DMS153 treated with DMSO at 0.1 percent for 48 hours (cell line): ENCODE measurements at regions not wholly inside any gene's neighbourhood (a gene's known extent, or its start where the extent isn't known, plus 50 kb on each side); places are given as distances from the start of the nearest gene placed in this dataset.

Source experiments
- DNase-seq: peaks from one replicate; lab custom pipeline; 2025; ENCODE audit not compliant: unreplicated experiment; lab: John Stamatoyannopoulos, UW

DNA sequence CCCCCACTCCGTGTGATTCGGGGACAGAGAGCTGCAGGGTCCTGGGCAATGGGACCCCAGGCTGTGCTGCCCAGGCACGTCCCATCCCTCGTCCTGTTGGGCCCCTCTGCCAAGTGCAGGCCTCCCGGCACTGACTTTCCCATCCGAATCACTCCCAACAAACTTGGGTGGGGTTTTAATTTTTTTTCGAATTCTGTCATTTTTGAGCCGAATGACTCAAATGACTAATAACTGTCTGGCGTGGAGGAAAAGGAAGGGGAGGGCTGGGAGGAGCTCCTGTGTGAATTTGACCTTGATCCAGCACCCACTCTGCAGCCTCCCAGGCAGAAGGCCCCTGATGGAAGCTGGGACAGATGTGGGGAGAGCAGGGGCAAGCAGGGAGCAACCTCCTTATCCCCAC, 1173.2 kb downstream of the BRD1 start:
- no peak for DNase-seq

DNA sequence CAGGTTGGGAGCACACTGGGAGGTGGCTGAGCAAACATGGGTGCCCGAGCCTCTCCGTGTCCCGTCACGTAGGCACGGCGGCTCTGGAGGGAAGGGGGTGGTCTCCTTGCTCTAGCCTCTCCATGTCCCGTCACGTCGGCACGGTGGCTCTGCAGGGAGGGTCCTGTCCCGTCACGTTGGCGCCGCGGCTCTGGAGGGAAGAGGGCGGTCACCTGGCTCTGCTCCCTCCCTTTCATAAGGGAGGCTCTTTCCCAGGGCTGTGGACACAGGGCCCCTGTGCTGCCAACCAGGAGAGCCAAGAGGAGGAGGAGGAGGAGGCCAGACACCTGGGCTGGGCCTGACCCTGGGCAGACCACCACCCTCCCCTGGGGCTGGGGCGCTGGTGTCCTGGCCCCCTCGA, 1173.7 kb downstream of the BRD1 start:
- no peak for DNase-seq

DNA sequence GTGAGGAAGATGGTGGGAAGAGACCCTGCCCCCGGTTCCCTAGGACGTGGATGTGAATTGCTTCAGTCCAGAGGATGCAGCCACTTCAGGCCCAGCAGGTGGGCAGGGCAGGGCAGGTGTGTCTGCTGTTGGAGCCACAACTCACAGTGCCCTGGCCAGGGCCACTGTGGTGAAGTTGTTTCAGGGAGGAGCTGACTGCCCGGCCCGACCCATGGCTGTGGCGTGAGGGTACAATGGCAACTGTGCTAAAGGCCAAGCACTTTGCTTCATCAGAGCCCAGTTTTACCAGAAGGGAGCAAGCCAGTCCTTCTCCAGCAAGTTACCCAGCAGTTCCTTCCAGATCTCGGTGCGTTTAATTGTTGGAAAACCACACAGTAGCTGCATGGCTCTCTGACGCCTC, 1174.4 kb downstream of the BRD1 start:
- no peak for DNase-seq

DNA sequence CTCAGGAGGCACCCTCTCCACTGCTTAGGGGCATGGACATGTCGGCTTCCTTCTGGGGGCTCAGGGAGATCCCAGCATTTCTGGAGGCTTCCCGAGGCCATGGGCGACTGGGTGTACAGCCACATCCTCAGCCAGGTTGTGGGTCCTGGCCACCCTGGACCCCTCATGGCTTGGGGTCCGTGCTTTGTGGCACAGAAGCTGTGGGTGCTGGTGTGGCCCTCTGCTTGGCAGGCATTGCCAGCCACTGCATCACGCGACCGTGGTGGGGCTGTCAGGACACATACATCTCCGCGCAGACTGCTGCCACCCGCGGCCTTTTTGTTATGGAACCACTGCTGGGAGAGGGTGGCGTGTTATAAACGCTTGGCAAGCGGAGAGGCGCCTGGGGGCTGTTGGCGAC, 1174.9 kb downstream of the BRD1 start:
- DNase-seq: no peak

DNA sequence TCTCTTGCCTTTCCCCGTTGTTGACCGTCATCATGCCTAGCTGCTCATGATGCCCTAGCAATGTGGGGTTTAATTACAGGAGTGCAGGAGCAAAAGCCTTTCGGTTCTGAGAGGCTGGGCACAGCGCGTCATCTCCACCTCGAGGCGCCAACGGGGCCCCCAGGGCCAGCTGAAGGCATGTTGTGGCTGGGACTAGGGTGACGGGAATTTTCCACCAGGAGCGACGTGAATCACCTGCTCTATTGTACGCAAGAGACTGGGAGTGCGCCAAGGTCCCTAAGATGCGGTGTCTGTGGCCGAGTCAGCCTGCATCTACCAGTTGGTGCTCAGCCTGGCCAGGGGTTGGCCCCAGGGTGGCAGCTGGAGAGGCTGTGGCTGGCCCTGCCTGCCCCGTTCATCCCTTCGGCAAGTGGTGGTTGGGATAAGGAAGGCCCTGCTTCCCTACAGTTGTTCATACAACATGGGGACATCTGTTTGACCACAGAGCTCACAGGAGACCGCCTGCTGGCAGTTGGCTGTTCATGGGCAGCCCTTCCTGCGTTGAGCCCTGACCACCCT, 1175.6 kb downstream of the BRD1 start:
- no peak for DNase-seq

DNA sequence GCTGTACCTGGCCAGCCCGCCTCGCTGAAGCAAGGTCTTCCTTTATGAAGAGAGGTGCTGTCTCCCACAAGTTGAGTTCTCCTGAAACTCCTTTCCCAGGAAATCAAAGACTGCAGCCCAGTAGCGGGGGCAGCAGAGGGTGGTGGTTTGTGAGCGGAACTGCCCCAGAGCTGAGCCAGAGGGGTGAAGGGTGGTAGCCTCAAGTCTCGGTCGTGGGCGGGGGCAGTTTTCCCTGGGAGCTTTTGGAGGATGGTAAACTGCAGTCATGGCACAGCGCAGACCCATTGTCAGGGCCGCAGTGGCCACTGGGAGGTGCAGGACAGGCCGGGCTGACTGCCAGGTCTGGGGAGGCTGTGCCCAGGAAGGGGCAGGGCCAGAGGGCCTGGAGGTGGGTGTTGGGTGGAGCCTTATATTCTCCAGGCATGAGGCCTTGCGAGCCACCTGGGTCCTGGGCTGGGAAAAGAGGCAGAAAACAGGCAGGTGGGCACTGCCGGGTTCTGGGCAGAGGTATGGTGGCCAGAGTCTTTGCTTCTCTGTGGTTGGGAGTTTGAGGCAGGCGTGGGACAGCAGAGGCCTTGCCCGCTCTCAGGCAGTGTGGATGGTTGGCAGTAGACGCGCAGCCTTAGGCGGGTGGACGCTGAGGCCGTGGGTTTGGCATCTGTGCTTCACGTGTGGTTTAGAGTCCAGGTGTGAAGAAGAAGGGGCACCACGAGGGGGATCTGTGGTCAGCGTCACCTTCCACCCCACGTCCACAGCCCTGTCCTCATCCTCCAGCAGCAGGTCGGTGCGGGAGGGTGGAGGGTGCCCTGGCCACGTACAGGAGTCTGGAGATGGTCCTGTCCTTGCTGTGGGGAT, 1176.4 kb downstream of the BRD1 start:
- DNase-seq: no peak

DNA sequence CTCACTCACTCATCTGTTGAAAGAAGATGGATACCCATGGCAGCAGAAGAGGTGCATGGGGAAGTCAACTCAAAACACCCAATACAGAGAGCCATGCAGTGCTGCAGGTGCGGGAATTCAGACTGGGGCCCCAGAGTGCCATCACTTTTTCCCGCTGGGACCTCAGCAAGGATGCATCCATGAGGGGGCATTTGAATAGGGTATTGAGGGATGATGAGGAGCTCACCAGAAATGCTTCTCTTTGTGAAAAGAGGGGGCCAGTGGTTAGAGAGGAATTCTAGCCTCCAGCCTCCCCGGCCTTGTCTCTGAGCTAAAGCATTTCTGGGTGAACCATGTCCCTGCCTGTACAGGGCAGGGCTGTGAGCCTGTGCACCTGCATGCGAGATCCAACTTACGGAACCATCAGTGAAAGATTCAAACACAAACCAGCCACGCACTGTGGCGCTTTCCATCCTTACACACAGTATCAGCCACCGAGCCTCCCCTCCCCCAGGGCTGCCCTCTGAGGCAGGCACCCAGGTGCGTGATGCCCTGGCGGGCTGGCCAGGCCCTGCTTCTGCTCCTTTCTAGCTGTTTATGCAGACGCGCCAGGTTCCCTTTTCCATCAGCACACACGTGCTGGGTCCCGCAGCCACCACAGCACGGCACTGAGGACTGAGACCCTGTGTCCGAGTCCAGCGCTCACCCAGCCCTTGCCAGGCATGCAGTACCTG, 1177.2 kb downstream of the BRD1 start:
- DNase-seq: no peak

DNA sequence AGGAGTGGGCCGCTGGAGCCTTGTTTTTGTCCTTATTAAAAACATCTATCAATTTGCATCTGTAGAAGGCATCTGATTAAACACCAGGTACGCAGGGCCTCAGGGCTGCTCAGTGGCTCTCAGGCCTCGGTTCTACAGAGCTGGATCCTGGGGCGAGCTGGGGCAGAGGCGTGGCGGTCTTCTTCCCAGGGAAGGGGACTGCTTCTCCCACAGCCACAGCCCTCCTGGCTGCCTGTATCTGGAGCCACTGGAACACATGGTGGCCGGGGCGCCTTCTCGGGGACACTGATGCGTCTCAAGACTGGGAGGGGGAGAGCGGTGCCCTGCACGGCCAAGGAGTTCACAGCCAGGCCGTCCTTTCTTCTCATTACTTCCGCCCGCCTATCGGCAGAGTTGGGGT, 1178.2 kb downstream of the BRD1 start:
- no peak for DNase-seq

DNA sequence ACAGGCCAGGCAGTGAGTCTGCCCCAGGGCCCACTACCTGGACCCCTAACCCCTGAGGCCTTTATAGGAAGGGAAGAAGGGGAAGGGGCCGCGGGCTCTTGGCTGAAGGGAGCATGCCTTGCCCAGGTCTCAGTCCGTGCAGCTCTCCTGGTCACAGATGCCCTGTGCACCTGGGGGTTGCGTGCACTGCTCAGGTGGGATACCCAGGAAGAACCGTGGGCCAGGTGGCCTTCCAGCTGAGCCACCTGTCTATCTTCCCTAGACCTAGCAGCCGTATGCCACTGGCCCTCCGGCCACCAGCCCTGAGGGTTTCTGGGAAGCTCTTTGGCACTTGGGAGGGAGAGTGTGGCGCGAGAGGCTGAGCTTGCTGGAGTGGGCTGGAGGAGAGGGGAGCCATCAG, 1178.6 kb downstream of the BRD1 start:
- no peak for DNase-seq

DNA sequence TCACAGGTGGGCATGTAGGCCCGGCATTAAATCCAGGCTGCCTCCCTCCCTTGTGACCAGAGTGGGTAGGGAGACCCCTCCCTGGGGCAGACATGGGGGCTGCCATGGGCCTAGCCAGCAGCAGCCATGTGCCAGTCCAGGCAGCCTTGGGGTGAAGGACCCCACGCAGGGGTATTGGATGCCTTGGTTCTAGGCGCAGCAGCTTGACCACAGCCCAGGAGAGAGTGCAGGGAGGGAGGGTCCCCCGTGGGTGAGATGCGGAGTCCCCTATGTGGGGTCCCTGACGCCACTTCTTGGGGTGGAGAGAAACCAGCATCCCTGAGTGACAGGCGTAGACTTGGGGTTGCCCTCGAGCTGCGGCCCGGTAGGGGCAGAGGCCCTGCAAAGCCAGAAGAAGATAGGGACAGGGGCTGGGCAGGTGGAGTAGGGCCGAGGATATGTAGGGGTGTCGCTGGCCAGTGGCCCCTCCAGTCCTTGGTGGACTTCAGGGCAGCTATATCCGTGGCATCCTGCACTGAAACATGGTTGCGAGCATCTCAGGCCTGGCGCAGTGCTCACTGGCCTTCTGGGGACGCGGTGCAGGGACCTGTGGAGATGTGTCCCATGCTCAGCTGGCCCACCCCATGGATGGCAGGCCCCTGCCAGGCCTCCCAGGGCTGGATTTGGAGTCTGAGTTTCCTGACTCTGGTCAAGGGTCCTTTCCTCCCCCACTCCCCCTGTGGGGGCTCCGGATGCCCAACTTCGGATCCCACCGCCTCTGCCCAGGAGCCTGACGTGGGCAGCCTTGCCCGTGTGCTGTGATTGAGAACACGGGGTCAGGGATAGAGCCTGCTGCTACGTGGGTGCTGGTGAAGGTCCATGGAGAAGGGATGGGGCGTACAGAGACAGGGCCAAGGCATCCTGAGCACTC, 1179.8 kb downstream of the BRD1 start:
- DNase-seq: no peak

DNA sequence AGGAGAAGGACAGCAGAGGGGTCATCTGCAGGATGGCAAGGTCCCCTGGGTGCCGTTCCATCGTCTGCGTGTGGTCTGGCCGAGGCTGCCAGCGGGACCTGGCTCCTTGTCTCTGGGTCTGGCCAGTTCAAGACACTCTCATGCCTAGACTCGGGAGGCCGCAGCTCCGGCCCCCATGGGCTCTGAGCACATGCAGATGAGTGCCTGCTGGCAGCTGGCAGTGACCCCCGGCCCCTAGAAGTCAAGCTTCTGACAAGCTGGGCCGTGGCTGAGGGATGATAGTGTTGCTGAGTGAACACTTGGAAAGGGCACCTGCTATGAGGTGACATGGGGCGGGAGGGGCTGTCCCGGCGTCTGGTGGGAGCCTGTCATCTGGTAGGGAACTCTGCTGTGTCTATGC, 1180.6 kb downstream of the BRD1 start:
- DNase-seq: no peak

DNA sequence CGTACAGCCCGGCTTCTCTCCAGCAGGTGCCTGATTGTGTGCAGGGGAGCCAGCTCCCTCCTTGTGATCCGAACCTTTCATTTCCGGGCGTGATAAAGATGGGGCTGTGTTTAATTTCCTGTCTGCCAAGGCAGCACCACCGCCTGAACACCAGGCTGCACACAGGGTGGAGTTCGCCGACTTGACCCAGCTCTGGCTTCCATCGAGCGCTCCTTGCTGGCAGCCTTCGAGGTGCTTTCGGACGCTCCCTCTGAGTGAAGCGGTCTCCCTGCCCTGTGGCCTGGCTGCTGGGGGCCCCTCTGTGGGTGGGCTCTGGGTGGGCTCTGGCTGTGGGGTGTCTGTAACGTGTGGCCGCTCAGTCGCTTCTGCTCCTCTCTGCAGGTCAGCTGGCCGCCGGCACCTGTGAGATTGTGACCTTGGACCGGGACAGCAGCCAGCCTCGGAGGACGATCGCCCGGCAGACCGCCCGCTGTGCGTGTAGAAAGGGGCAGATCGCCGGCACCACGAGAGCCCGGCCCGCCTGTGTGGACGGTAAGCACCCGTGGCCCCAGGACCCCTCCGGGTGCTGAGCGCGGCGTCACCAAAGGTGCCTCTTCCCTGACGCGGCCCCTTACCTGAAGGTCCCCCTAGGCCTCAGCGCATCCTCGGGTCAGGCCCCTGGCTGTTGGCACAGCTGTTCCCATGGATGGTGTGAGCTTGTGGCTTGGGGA, 1181.3 kb downstream of the BRD1 start:
- no peak for DNase-seq

DNA sequence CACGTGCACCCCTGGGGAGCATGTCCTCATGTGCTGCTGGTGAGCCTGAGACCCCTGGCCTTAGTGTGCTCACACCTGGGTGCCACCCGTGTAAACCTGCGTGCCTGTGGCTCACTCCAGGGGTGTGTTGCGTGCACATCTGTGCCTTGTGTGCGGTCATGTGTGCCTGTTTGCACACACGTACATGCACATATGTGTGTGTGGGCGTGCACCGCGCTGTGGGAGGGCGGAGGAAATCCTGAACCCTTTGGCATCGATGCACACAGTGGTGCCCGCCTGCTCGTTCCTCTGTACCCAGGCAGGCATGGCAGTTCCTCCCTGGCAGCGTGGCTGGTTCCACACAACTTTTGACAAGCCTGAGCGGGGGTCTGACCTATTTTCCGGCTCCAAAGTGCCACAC, 1181.9 kb downstream of the BRD1 start:
- DNase-seq: no peak

DNA sequence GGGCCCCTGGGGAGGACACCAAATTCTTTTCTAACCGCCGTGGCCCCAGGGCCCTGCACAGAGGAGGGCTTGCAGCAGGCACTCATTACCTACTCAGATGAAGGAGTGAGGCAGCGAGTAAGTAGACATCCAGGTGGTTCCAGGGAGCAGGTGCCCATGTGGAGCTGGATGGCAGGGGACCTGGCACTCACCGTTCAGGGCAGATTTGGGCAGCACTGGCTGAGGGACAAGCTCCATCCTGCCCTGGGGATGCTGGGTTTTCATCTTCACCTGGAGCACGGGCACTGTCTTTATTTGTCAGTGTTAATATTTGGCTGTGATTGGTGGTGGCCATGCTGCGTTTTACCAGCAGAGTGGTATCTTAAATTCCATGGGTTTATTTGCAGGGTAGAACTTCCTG, 1182.7 kb downstream of the BRD1 start:
- DNase-seq: no peak

DNA sequence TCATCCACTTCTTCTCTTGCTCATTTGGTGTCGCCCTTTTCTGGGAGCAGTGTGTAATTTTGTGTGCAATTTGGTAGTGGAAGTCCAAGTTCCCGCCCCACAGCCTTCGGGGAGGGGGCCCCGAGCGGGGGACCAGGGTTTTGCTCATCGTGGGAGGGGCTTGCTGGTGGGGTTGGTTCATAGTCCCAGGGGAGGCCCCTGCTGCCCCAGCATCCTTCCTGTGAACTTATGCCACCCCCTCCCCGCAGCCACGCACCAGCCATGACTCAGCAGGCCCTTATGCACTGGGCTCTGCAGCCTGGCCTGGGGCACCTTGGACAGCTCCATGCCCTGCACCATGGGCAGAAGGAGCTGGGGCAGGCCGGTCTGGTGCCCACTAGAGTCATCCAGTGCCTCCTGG, 1183.6 kb downstream of the BRD1 start:
- DNase-seq: no peak

DNA sequence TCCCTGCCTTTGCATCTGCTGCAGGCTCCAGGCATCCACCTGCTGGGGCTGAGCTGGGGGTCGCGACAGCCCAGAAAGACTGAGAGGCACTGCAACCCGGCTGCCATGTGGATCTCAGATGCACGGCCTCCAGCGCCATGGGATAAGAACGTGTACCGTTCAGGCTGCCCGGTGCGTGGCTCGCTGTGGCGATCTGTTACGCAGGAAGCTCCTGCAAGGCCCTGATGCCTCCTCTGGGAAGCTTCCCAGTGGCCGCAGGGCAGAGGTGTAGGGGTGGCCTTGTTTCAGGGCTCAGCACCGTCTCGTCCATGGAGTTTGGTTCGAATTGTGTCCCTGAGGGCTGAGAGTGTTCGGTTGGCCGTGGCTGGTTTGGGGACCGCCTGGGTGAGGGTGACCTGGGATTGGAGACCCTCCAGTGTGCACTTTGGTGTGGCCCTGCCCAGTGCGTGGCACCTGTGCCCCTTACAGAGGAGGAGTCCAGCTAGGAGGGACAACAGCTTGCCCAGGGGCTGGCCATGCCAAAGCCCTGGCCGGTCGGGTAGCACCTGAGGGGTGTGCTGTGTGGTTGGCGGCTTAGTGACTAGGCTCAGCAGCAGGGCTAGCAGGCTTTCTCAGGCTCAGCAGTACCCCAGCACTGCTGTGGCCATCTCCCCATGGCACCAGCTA, 1184.5 kb downstream of the BRD1 start:
- no peak for DNase-seq

DNA sequence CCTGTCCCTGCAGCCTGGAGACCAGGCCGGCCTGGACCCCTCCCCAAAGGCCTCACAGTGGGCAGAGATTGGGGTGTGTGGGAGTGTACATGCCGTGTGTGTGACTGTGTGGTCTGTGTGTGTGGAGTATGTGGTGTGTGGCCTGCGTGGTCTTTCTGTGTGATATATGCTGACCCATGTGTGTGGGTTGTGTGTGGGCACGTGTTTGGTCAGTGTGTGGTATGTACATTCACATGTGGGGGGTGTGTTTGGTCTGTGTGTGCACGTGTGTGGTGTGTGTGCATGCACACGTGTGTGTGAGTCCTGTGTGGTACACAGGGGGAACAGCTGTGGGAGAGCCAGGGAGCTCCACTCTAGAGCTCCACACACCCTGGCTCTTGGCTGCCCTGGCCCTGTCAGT, 1185.1 kb downstream of the BRD1 start:
- no peak for DNase-seq

DNA sequence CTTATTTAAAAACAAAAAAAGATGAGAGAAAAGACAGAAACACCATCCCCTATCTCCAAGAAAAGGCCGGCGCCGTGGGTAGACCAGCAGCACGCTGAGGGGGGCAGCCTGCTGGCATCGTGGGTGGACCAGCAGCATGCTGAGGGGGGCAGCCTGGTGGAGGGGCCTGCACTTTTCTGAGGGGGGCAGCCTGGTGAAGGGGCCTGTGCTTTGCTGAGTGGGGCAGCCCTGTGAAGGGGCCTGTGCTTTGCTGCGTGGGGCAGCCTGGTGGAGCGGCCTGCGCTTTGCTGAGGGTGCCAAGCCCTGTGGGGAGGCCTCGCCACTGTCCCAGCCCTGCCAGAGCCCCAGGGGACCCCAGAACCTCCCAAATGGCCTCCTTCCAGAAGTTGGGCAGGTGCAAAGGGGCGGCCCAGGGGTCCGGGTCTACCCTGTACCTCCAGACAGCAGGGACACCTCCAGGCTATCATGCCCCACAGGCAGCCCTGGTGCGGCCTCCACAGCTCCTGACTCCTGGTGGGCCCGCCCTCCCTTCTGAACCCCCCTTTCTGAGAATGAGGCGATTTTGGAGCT, 1185.7 kb downstream of the BRD1 start:
- DNase-seq: no peak

DNA sequence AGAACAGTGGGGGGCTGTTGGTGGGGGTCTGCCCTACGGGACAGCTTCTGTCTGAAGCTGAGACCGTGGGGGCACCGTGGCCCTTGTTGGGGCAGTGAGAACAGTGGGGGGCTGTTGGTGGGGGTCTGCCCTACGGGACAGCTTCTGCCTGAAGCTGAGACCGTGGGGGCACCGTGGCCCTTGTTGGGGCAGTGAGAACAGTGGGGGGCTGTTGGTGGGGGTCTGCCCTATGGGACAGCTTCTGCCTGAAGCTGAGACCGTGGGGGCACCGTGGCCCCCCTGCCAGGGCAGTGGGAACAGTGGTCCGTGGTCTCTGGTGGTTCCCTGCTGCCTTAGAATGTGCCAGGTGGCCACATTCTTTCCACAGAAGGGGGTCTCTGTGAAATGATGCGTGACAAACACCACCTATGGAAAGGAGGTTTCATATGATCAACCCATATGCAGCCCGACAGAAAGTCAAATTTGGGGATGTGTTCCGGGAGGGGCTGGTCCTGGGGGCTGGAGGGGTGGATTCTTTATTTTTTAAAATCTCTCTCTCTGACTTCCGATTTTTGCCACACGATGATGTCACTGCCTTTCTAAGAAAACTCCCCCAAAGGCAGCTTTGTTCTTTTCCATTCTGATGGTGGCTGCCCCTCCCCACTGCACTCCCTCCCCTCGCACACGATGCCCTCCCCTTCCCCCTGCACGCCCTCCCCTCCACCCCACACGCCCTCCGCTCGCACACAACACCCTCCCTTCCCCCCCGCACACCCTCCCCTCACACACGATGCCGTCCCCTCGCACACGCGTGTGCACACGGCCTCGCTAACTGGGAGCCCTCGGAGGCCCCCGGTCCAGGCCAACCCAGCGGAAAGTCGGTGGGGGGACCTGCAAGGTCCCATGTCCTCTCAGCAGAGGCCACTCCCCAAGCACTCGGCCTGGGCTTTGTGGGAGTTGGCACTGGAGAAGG, 1186.5 kb downstream of the BRD1 start:
- no peak for DNase-seq
